Mesenchymal stem cell (in vitro differentiated cells and primary cell): ENCODE measurements at regions not wholly inside any gene's neighbourhood (a gene's known extent, or its start where the extent isn't known, plus 50 kb on each side); places are given as distances from the start of the nearest gene placed in this dataset.

ENCODE experiments used
- DNase-seq: peaks from one replicate; pipeline ENCODE4 v3.0.0-alpha.2; 2013
- H2AFZ ChIP-seq: one replicate; pipeline ENCODE4 v1.6.1; 2013; ENCODE audit warnings: low read depth, mild to moderate bottlenecking, control low read depth, inconsistent platforms, low read length, moderate library complexity
- H2AK5ac ChIP-seq: 2 replicates; pipeline ENCODE4 v1.6.1; 2013; ENCODE audit warnings: low read length, moderate library complexity, mild to moderate bottlenecking, inconsistent platforms; ENCODE audit not compliant: severe bottlenecking
- H2BK120ac ChIP-seq: one replicate; pipeline ENCODE4 v1.6.1; 2013; ENCODE audit warnings: low read depth, mild to moderate bottlenecking, inconsistent platforms, low read length, moderate library complexity
- H2BK12ac ChIP-seq, 2 experiments: one replicate each; pipeline ENCODE4 v1.6.1; 2013; ENCODE audit warnings: inconsistent platforms in 2 of 2, low read length in 2 of 2, mild to moderate bottlenecking in 2 of 2, moderate library complexity in 2 of 2, control low read depth in 1 of 2
- H2BK15ac ChIP-seq: one replicate; pipeline ENCODE4 v1.6.1; 2013; ENCODE audit warnings: mild to moderate bottlenecking, low read depth, inconsistent platforms; ENCODE audit not compliant: poor library complexity, severe bottlenecking
- H2BK5ac ChIP-seq: 2 replicates; pipeline ENCODE4 v1.6.1; 2013; ENCODE audit warnings: low read depth, mild to moderate bottlenecking, low read length, control low read depth, inconsistent platforms; ENCODE audit not compliant: poor library complexity, severe bottlenecking
- H3K14ac ChIP-seq, 2 experiments: one replicate each; pipeline ENCODE4 v1.6.1; 2013; ENCODE audit warnings: inconsistent platforms in 2 of 2, low read length in 2 of 2, control low read depth in 1 of 2, mild to moderate bottlenecking in 1 of 2, moderate library complexity in 1 of 2
- H3K18ac ChIP-seq, 2 experiments: one replicate each; pipeline ENCODE4 v1.6.1; 2013; ENCODE audit warnings: inconsistent platforms in 2 of 2, low read length in 2 of 2, control low read depth in 1 of 2, low read depth in 1 of 2, mild to moderate bottlenecking in 1 of 2
- H3K23ac ChIP-seq, 2 experiments: one replicate each; pipeline ENCODE4 v1.6.1; 2013; ENCODE audit warnings: inconsistent platforms in 2 of 2, low read length in 2 of 2, mild to moderate bottlenecking in 2 of 2, moderate library complexity in 2 of 2, control low read depth in 1 of 2
- H3K27ac ChIP-seq: 2 replicates; pipeline ENCODE4 v1.5.1; 2013; ENCODE audit warnings: mild to moderate bottlenecking, moderate library complexity, low read length, control low read depth, inconsistent platforms; ENCODE audit not compliant: poor library complexity, severe bottlenecking
- H3K27me3 ChIP-seq, 2 experiments: 2 replicates each; pipeline versions ENCODE4 v1.6.1 to v1.7.0; 2013; ENCODE audit warnings: low read length in 2 of 2, mild to moderate bottlenecking in 2 of 2, moderate library complexity in 2 of 2, control low read depth in 1 of 2, inconsistent platforms in 1 of 2; ENCODE audit not compliant: control insufficient read depth in 1 of 2, insufficient read depth in 1 of 2
- H3K36me3 ChIP-seq, 2 experiments: 2 replicates each; pipeline versions ENCODE4 v1.6.1 to v1.7.0; 2013; ENCODE audit warnings: low read length in 2 of 2, control low read depth in 1 of 2, inconsistent platforms in 1 of 2, low read depth in 1 of 2, mild to moderate bottlenecking in 1 of 2; ENCODE audit not compliant: insufficient read depth in 2 of 2, control insufficient read depth in 1 of 2
- H3K4ac ChIP-seq, 2 experiments: one replicate each; pipeline ENCODE4 v1.6.1; 2013; ENCODE audit warnings: inconsistent platforms in 2 of 2, low read length in 2 of 2, mild to moderate bottlenecking in 2 of 2, moderate library complexity in 2 of 2, control low read depth in 1 of 2, low read depth in 1 of 2
- H3K4me1 ChIP-seq: 2 replicates; pipeline ENCODE4 v1.6.1; 2013; ENCODE audit warnings: low read depth, low read length, control low read depth; ENCODE audit not compliant: control insufficient read depth, insufficient read depth
- H3K4me2 ChIP-seq: 2 replicates; pipeline ENCODE4 v1.6.1; 2013; ENCODE audit warnings: low read length, mild to moderate bottlenecking, inconsistent platforms; ENCODE audit not compliant: poor library complexity, severe bottlenecking
- H3K4me3 ChIP-seq, 2 experiments: 2 replicates each; pipeline versions ENCODE4 v1.5.1 to v1.7.0; 2013; ENCODE audit warnings: low read length in 2 of 2, mild to moderate bottlenecking in 2 of 2, control low read depth in 1 of 2, low read depth in 1 of 2; ENCODE audit not compliant: insufficient read depth in 1 of 2
- H3K79me1 ChIP-seq: replicated peaks from 2 replicates; pipeline ENCODE4 v1.6.1; 2013; ENCODE audit warnings: mild to moderate bottlenecking, control low read depth, low read length, inconsistent platforms; ENCODE audit not compliant: poor library complexity, severe bottlenecking
- H3K9ac ChIP-seq: 2 replicates; pipeline ENCODE4 v1.7.0; 2013; ENCODE audit warnings: mild to moderate bottlenecking, low read length, moderate library complexity
- H3K9me3 ChIP-seq: 2 replicates; pipeline ENCODE4 v1.7.0; 2013; ENCODE audit warnings: mild to moderate bottlenecking, low read length; ENCODE audit not compliant: control insufficient read depth
- H4K8ac ChIP-seq: one replicate; pipeline ENCODE4 v1.6.1; 2013; ENCODE audit warnings: inconsistent platforms, mild to moderate bottlenecking, low read length, moderate library complexity
- H4K91ac ChIP-seq: one replicate; pipeline ENCODE4 v1.6.1; 2013; ENCODE audit warnings: mild to moderate bottlenecking, low read length, inconsistent platforms
- WGBS: methylation state at CpG from one replicate; pipeline ENCODE4 v1.1.7; 2013; ENCODE audit warnings: mixed read lengths; 5-methylcytosine and 5-hydroxymethylcytosine counted together

DNA sequence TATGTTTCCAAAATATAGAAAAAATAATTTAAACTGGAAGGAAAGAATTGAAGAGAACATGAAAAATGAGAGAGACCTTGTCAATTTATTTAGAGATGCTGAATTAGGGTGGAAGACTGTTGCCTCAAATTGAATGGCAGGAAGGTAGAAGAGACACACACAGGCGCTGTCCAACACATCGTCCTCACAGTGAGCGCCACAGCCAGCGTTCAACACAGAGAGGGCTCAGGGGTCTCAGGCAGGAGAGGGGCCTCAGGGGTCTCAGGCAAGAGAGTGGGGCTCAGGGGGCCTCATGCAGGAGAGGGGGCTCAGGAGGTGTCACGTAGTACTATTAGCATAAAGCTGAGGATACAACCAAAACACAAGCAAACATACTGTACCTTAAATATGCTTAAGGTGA, 65.7 kb downstream of the TMEM18 start:
- Histone ChIP-seq H3K4ac (no peak overlapping the region), H2BK5ac (no peak overlapping the region), H2AFZ (no peak overlapping the region), H4K91ac (no peak overlapping the region), H3K27me3 (no peaks in the 10 kb centered on the region), H4K8ac (no peak overlapping the region), H2BK120ac (no peak overlapping the region), H3K4me2 (no peak overlapping the region), H2BK12ac (no peak overlapping the region), H3K9me3 (peaks cover 6% of the 10 kb centered on the region), H3K9ac (no peak overlapping the region), H2AK5ac (no peak overlapping the region), H2BK15ac (no peak overlapping the region), H3K4me3 (no peak overlapping the region), H3K23ac (no peak overlapping the region), H3K79me1 (no peaks in the 10 kb centered on the region), H3K27ac (no peak overlapping the region), H3K4me1 (no peaks in the 10 kb centered on the region), H3K18ac (no peak overlapping the region), H3K36me3 (no peaks in the 10 kb centered on the region), H3K14ac (no peak overlapping the region)
- DNase-seq, result no peak
- 65% methylated on average over 4 of the region's 5 CpGs for WGBS

- Histone ChIP-seq H3K27ac (no peak overlapping the region), H3K18ac (no peak overlapping the region), H3K36me3 (no peaks in the 10 kb centered on the region), H3K9me3 (peaks cover 6% of the 10 kb centered on the region), H3K23ac (no peak overlapping the region), H3K14ac (no peak overlapping the region), H2AFZ (no peak overlapping the region), H3K79me1 (no peaks in the 10 kb centered on the region), H3K4me1 (no peaks in the 10 kb centered on the region), H2BK5ac (no peak overlapping the region), H2BK120ac (no peak overlapping the region), H2BK15ac (no peak overlapping the region), H2AK5ac (no peak overlapping the region), H3K9ac (no peak overlapping the region), H3K4me3 (no peak overlapping the region), H4K91ac (no peak overlapping the region), H4K8ac (no peak overlapping the region), H3K27me3 (no peaks in the 10 kb centered on the region), H2BK12ac (no peak overlapping the region), H3K4me2 (no peak overlapping the region), H3K4ac (no peak overlapping the region)
- no peak for DNase-seq
- 86% methylated on average over 1 of the region's 3 CpGs for WGBS
These were observed 66.7 kb downstream of the TMEM18 start for GRCh38 chr2:610491-610890.

GRCh38 chr2:609881-610280, 67.3 kb downstream of the TMEM18 start:
- H2BK120ac ChIP-seq, result no peak overlapping the region
- H2AFZ ChIP-seq, result no peak overlapping the region
- H3K4me1 ChIP-seq, result no peaks in the 10 kb centered on the region
- DNase-seq, result no peak
- no peak overlapping the region for H2BK12ac ChIP-seq
- no peak overlapping the region for H3K9ac ChIP-seq
- WGBS, result 75% methylated on average over 8 of the region's 8 CpGs
- H3K27ac ChIP-seq, result no peak overlapping the region
- H3K79me1 ChIP-seq, result no peaks in the 10 kb centered on the region
- no peak overlapping the region for H4K8ac ChIP-seq
- H3K18ac ChIP-seq, result no peak overlapping the region
- no peak overlapping the region for H4K91ac ChIP-seq
- H3K4ac ChIP-seq, result no peak overlapping the region
- H3K14ac ChIP-seq, result no peak overlapping the region
- no peaks in the 10 kb centered on the region for H3K27me3 ChIP-seq
- no peak overlapping the region for H3K4me2 ChIP-seq
- H2BK15ac ChIP-seq, result no peak overlapping the region
- H3K4me3 ChIP-seq, result no peak overlapping the region
- H2BK5ac ChIP-seq, result no peak overlapping the region
- no peak overlapping the region for H2AK5ac ChIP-seq
- H3K36me3 ChIP-seq, result no peaks in the 10 kb centered on the region
- peaks cover 6% of the 10 kb centered on the region for H3K9me3 ChIP-seq
- H3K23ac ChIP-seq, result no peak overlapping the region

GRCh38 chr2:609449-609848, 67.8 kb downstream of the TMEM18 start:
- H3K36me3 ChIP-seq, result no peaks in the 10 kb centered on the region
- H3K27me3 ChIP-seq, result no peaks in the 10 kb centered on the region
- H4K8ac ChIP-seq, result no peak overlapping the region
- no peak overlapping the region for H2AK5ac ChIP-seq
- 93% methylated on average over 10 of the region's 10 CpGs for WGBS
- no peak overlapping the region for H2BK15ac ChIP-seq
- no peak overlapping the region for H3K18ac ChIP-seq
- no peak overlapping the region for H2AFZ ChIP-seq
- no peak overlapping the region for H3K23ac ChIP-seq
- no peak overlapping the region for H3K4me2 ChIP-seq
- no peak overlapping the region for H2BK120ac ChIP-seq
- peaks cover 6% of the 10 kb centered on the region for H3K9me3 ChIP-seq
- no peak for DNase-seq
- no peak overlapping the region for H3K4ac ChIP-seq
- no peak overlapping the region for H4K91ac ChIP-seq
- no peak overlapping the region for H3K9ac ChIP-seq
- H2BK5ac ChIP-seq, result no peak overlapping the region
- no peaks in the 10 kb centered on the region for H3K4me1 ChIP-seq
- H3K27ac ChIP-seq, result no peak overlapping the region
- H3K4me3 ChIP-seq, result no peak overlapping the region
- no peaks in the 10 kb centered on the region for H3K79me1 ChIP-seq
- no peak overlapping the region for H3K14ac ChIP-seq
- no peak overlapping the region for H2BK12ac ChIP-seq
